HG03280 (cell line): ENCODE measurements at regions not wholly inside any gene's neighbourhood (a gene's known extent, or its start where the extent isn't known, plus 50 kb on each side); places are given as distances from the start of the nearest gene placed in this dataset.
"Not testable (repeated sequence)": the region's sequence is repeated elsewhere in the genome, so short reads cannot be mapped to it uniquely, and the experiment has no call there.

Source experiments
- ATAC-seq: cut with Tn5 transposase; IDR thresholded peaks from one replicate; pipeline ENCODE4 v1.9.1; 2021; ENCODE audit warnings: mild to moderate bottlenecking, moderate library complexity; ENCODE audit not compliant: unreplicated experiment

GRCh38 chr6:155580904-155581303 is 125.3 kb upstream of the NOX3 start:
- ATAC-seq = no peak

GRCh38 chr6:155578251-155578650 is 122.6 kb upstream of the NOX3 start:
- ATAC-seq = no peak

GRCh38 chr6:155561966-155562364 is 106.3 kb upstream of the NOX3 start:
- ATAC-seq = no peak

- ATAC-seq = no peak
These were observed 105.8 kb upstream of the NOX3 start for GRCh38 chr6:155561257-155561965.

GRCh38 chr6:155549928-155550327 is 94.3 kb upstream of the NOX3 start:
- no peak for ATAC-seq

- ATAC-seq = no peak
These were observed 93.6 kb upstream of the NOX3 start for GRCh38 chr6:155549028-155549798.

- ATAC-seq = no peak
These were observed 92.9 kb upstream of the NOX3 start for GRCh38 chr6:155548576-155548975.

- no peak for ATAC-seq
These were observed 89.0 kb upstream of the NOX3 start for GRCh38 chr6:155544677-155545076.

GRCh38 chr6:155543166-155543847 is 87.7 kb upstream of the NOX3 start:
- no peak for ATAC-seq

GRCh38 chr6:155542036-155542435 is 86.4 kb upstream of the NOX3 start:
- no peak for ATAC-seq

GRCh38 chr6:155538708-155539390 is 83.2 kb upstream of the NOX3 start:
- ATAC-seq = no peak

GRCh38 chr6:155534678-155535077 is 79.0 kb upstream of the NOX3 start:
- no peak for ATAC-seq

- ATAC-seq = no peak
These were observed 74.7 kb upstream of the NOX3 start for GRCh38 chr6:155530219-155530834.

- ATAC-seq = not testable (repeated sequence)
These were observed 74.2 kb upstream of the NOX3 start for GRCh38 chr6:155529814-155530213.

- ATAC-seq = no peak
These were observed 73.4 kb upstream of the NOX3 start for GRCh38 chr6:155528982-155529453.

GRCh38 chr6:155528335-155528734 is 72.7 kb upstream of the NOX3 start:
- ATAC-seq = no peak

GRCh38 chr6:155527443-155527842 is 71.8 kb upstream of the NOX3 start:
- ATAC-seq = no peak

GRCh38 chr6:155523821-155524651 is 68.4 kb upstream of the NOX3 start:
- no peak for ATAC-seq

GRCh38 chr6:155521719-155522118 is 66.1 kb upstream of the NOX3 start:
- no peak for ATAC-seq

GRCh38 chr6:155520078-155520477 is 64.4 kb upstream of the NOX3 start:
- ATAC-seq = no peak
